Adipocyte (in vitro differentiated cells): ENCODE measurements at regions not wholly inside any gene's neighbourhood (a gene's known extent, or its start where the extent isn't known, plus 50 kb on each side); places are given as distances from the start of the nearest gene placed in this dataset.

Experiments used
- DNase-seq: peaks from one replicate; pipeline ENCODE4 v3.0.0-alpha.2; 2015; ENCODE audit warnings: low read depth
- H3K27me3 ChIP-seq: replicated peaks from 2 replicates; pipeline ENCODE4 v1.7.0; 2013; ENCODE audit warnings: mild to moderate bottlenecking, low read length, moderate library complexity; ENCODE audit not compliant: control insufficient read depth, insufficient read depth
- H3K36me3 ChIP-seq: 2 replicates; pipeline ENCODE4 v1.7.0; 2013; ENCODE audit warnings: low read length, mild to moderate bottlenecking, moderate library complexity; ENCODE audit not compliant: control insufficient read depth, insufficient read depth, severe bottlenecking
- H3K4me1 ChIP-seq: 2 replicates; pipeline ENCODE4 v1.7.0; 2013; ENCODE audit warnings: mild to moderate bottlenecking, low read length, moderate library complexity; ENCODE audit not compliant: control insufficient read depth, insufficient read depth
- H3K4me3 ChIP-seq: 2 replicates; pipeline ENCODE4 v1.7.0; 2013; ENCODE audit warnings: mild to moderate bottlenecking, low read length, moderate library complexity
- H3K9ac ChIP-seq: 2 replicates; pipeline ENCODE4 v1.7.0; 2013; ENCODE audit warnings: mild to moderate bottlenecking, low read length, moderate library complexity
- H3K9me3 ChIP-seq: 2 replicates; pipeline ENCODE4 v1.7.0; 2013; ENCODE audit warnings: mild to moderate bottlenecking, low read length, moderate library complexity; ENCODE audit not compliant: control insufficient read depth

DNA sequence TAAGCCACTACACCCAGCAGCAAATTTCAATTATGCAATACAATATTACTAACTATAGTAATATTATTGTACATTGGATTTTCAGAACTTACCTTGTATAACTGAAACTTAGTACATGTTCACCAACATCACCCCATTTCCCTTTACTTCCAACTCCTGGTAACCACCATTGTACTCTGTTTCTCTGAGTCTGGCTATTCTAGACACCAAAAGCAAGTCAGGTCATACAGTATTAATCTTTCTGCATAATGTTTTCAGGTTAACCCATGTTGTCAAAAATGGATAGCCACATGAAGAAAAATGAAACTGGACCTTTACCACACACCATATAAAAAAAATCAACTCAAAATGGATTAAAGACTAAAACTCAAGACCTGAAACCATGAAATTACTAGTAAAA, 558.2 kb downstream of the MMUT start:
- Histone ChIP-seq H3K9me3 (no peaks in the 10 kb centered on the region), H3K27me3 (no peaks in the 10 kb centered on the region), H3K36me3 (no peaks in the 10 kb centered on the region), H3K4me3 (no peak overlapping the region), H3K4me1 (no peaks in the 10 kb centered on the region), H3K9ac (no peak overlapping the region)
- DNase-seq: no peak

DNA sequence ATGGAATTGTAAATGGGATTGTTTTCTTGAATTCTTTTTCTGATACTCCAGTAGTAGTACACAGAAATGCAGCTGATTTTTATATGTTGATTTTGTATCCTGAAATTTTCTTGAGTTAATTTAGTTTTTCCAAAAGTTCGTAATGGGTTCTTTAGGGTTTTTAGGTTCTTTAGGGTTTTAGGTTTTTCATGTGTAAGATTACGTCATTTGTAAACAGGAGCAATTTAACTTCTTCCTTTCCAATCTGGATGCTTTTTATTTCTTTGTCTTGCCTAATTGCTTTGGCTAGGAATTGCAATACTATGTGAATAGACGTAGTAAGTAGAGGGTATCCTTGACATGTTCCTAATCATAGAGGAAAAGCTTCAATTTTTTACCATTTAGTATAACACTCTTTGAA, 568.6 kb downstream of the MMUT start:
- Histone ChIP-seq H3K36me3 (no peaks in the 10 kb centered on the region), H3K4me3 (no peak overlapping the region), H3K4me1 (peaks cover 4% of the 10 kb centered on the region), H3K9me3 (no peaks in the 10 kb centered on the region), H3K9ac (no peak overlapping the region), H3K27me3 (no peaks in the 10 kb centered on the region)
- DNase-seq: no peak

DNA sequence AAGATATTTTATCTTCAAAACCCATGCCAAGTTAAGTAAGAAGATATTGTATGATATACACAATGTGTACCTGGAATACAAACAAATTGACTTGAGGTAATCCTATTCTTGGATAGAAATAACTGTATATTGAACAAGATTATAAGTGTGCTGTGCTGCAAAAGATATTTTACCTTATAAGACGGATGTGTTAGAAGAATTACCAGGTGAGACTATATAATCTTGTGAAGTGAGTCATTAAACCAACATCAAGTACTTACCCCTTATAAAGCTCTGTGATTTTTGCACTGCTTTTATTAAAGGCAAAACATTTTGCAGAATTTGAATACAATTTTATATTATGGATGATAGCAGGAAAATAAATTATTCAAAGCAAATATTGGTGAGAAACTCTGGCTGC, 570.0 kb downstream of the MMUT start:
- Histone ChIP-seq H3K36me3 (no peaks in the 10 kb centered on the region), H3K9me3 (no peaks in the 10 kb centered on the region), H3K9ac (no peak overlapping the region), H3K4me1 (peaks cover 9% of the 10 kb centered on the region), H3K27me3 (no peaks in the 10 kb centered on the region), H3K4me3 (no peak overlapping the region)
- DNase-seq: no peak

DNA sequence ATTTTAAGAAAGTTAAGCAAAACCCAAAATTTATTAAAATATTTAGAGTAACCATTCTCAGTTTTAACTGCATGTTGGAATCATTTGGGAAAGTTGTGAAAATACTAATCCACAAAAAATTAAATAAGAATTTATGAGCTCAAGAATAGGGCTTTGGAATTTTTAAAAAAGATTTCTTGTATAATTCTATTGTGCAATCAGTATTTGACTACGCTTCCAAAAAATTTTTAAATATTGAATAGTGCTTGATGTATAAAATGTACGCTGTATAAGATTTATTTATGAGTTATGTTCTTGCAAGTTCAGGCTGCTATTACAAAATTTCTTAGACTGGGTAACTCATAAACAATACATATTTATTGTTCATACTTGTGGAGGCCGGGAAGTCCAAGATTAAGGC, 571.7 kb downstream of the MMUT start:
- no peak overlapping the region for H3K9ac ChIP-seq
- H3K27me3 ChIP-seq: no peaks in the 10 kb centered on the region
- H3K4me1 ChIP-seq: peaks cover 9% of the 10 kb centered on the region
- H3K4me3 ChIP-seq: no peak overlapping the region
- no peak for DNase-seq
- no peaks in the 10 kb centered on the region for H3K9me3 ChIP-seq
- no peaks in the 10 kb centered on the region for H3K36me3 ChIP-seq

DNA sequence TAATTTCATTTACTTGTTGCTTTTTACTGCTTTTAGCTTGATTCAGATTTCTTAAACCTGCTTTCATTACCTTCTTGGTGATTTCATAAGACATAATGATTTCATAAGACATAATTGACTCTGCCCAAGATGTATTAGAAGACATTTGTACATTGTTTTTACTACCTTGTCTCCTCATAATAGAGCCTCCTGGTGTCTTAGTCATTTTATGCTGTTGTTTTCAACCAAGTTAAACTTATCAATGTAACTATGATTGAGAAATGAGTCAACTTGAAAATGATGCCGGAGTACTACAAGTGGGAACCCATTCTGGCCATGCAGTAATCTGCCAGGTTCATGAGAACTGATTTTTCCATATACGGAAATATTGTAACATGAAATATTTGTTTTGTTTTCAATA, 573.6 kb downstream of the MMUT start:
- no peak overlapping the region for H3K9ac ChIP-seq
- H3K4me1 ChIP-seq: peaks cover 9% of the 10 kb centered on the region
- DNase-seq: no peak
- no peaks in the 10 kb centered on the region for H3K36me3 ChIP-seq
- H3K27me3 ChIP-seq: no peaks in the 10 kb centered on the region
- no peaks in the 10 kb centered on the region for H3K9me3 ChIP-seq
- no peak overlapping the region for H3K4me3 ChIP-seq

DNA sequence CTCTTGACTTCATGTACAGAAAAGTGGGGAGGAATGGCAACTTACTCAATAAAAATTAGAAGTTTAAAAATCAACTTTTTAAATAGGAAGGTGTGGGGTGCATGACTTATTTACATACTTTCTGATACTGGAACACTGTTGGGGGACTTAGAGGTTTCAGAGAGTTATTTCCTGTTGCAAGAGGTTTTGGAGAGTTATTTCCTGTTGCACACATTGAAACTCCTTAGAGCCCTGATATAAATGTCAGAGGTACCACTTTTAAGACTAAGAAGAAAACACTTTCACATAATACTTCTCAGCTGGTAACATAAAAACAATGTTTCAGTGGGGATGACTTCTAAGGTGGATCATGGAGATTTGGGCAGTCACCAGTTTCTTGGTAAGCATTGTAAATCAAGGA, 579.9 kb downstream of the MMUT start:
- Histone ChIP-seq H3K9me3 (peaks cover 10% of the 10 kb centered on the region), H3K9ac (no peak overlapping the region), H3K4me1 (no peaks in the 10 kb centered on the region), H3K36me3 (no peaks in the 10 kb centered on the region), H3K27me3 (no peaks in the 10 kb centered on the region), H3K4me3 (no peak overlapping the region)
- no peak for DNase-seq

DNA sequence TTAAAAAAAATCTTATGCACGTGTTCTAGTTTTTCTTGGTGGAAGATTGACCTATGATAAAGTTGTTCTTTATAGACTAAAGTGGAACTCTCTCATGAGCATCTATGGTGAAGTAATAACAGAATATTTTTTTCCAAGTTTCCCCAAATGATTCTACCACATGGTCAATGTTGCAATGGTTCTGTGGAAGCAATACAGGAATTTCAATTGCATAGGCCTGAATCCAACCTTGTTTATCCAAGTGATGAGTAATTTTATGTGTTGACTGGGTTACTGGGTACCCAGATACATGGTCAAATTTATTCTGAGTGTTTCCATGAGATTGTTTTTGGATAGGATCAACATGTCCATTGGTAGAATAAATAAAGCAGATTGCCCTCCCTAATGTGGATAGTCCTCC, 581.5 kb downstream of the MMUT start:
- Histone ChIP-seq H3K27me3 (no peaks in the 10 kb centered on the region), H3K4me3 (no peak overlapping the region), H3K4me1 (no peaks in the 10 kb centered on the region), H3K36me3 (no peaks in the 10 kb centered on the region), H3K9me3 (peaks cover 10% of the 10 kb centered on the region), H3K9ac (no peak overlapping the region)
- DNase-seq: peak; percentile 1

DNA sequence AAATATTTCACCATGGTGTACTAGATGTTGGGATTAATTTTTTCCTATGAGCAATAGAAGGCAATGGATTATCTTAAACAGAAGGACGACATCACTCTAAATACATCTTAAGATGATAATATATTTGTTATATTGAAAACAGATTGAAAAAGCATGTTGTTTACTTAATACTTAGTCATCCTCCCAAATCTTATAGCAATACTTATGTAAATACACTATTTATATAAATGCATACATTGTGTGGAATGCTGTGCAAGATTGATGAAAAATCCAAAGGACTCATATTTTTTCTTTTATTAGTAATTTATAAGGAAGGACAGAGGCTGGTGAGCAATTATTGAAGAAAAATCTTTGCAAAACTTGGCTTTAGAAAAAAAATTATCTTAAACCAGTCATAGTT, 593.5 kb downstream of the MMUT start:
- Histone ChIP-seq H3K9me3 (no peaks in the 10 kb centered on the region), H3K4me3 (no peak overlapping the region), H3K4me1 (no peaks in the 10 kb centered on the region), H3K9ac (no peak overlapping the region), H3K36me3 (no peaks in the 10 kb centered on the region), H3K27me3 (no peaks in the 10 kb centered on the region)
- no peak for DNase-seq

DNA sequence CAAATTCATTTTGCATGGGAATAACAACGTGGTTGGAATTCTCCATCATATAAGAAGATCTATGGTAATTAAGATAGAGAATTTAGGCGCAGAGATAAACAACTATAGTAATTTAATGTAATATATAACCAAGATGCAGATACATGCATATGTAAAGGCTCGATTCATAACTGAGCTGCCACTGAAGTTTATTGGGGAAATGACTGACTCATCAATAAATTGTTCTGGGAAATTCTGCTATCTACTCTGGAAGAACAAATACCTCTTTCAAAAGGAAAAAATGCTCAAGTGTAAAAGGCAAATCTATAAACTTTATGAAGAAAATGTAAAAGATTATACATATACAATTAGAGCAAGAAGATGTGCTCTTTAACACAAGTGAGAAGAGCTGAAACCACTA, 596.4 kb downstream of the MMUT start:
- no peak overlapping the region for H3K4me3 ChIP-seq
- H3K9me3 ChIP-seq: peaks cover 10% of the 10 kb centered on the region
- no peaks in the 10 kb centered on the region for H3K27me3 ChIP-seq
- no peaks in the 10 kb centered on the region for H3K4me1 ChIP-seq
- no peak overlapping the region for H3K9ac ChIP-seq
- DNase-seq: no peak
- no peaks in the 10 kb centered on the region for H3K36me3 ChIP-seq

DNA sequence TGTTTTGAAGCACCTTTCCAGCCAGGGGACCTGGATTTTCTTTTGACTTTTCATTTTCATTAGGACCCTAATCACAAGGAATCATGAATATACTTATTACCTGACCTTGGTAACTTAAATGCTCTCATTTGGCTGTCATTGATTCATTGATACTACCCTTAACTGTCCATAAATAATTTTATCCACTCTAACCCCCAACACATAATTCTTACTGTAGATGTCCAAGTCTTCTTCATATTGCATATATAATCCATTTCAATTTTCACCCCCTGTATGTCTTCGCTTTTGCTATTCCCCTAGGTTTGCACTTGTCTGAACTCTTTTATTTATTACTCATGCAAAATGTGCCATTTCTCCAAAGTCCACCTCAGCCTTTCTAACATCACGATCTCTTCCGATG, 602.9 kb downstream of the MMUT start:
- Histone ChIP-seq H3K4me1 (no peaks in the 10 kb centered on the region), H3K4me3 (no peak overlapping the region), H3K27me3 (no peaks in the 10 kb centered on the region), H3K9ac (no peak overlapping the region), H3K36me3 (no peaks in the 10 kb centered on the region), H3K9me3 (peaks cover 10% of the 10 kb centered on the region)
- DNase-seq: no peak

DNA sequence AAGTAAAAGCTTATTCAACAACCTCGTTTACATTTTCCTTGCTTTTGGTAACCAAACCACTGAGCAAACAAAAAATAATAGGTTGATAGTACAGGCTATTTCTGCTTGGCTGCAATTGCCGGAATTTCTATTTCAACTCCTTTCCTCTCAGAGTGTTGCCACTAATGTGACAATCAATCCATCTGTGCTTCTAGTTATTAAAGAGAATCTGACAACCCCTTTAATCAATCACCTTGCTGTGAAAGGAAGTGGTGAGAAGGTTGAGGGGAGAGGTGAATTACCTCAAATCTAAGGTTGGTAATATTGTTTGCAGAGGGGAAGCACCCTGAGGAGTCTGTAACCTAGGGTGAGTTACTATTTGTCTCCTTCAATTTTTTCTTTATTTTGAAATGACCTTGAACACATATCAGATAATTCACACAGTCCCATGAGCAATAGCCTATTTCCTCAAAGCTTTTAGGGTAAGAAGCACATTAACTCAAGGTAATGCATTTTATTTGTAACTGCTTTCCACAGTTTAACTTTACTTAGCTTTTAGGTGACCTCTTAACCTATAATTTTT, 603.4 kb downstream of the MMUT start:
- Histone ChIP-seq H3K9me3 (peaks cover 10% of the 10 kb centered on the region), H3K27me3 (no peaks in the 10 kb centered on the region), H3K9ac (no peak overlapping the region), H3K4me1 (no peaks in the 10 kb centered on the region), H3K36me3 (no peaks in the 10 kb centered on the region), H3K4me3 (no peak overlapping the region)
- no peak for DNase-seq

DNA sequence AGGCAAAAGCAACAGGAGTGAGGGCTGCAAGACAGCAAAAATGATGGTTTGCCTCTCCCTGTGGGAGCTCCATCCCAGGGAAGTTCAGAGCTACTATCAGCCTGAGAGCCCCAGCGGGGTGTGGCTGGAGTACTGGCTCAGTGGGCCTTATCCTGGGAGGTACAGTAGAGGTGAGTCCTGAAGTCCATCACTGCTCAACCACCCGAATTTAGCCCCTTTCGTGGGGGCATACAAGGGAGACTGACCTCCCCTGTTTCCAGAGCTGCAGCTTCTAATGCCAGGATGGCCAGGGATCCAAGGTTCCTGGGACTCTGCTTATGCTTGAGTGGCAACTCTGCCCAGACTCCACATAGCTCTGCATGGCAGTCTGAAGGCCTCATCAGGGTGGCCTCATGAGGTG, 617.8 kb downstream of the MMUT start:
- no peaks in the 10 kb centered on the region for H3K4me1 ChIP-seq
- H3K9ac ChIP-seq: no peak overlapping the region

More for the DNA sequence above, 617.8 kb downstream of the MMUT start:
- Histone ChIP-seq H3K9me3 (peaks cover 17% of the 10 kb centered on the region), H3K27me3 (no peaks in the 10 kb centered on the region), H3K36me3 (no peaks in the 10 kb centered on the region), H3K4me3 (no peak overlapping the region)
- DNase-seq: no peak
